HFF-Myc (cell line): ENCODE measurements at regions not wholly inside any gene's neighbourhood (a gene's known extent, or its start where the extent isn't known, plus 50 kb on each side); places are given as distances from the start of the nearest gene placed in this dataset.

Experiments used
- DNase-seq: peaks from one replicate; pipeline ENCODE4 v3.0.0-alpha.2; 2011; ENCODE audit warnings: low read depth; ENCODE audit errors: extremely low read depth
- H3K4me3 ChIP-seq: replicated peaks from 2 replicates; pipeline ENCODE4 v1.5.1; 2011; ENCODE audit warnings: low read depth, mild to moderate bottlenecking, control low read depth, low read length
- TF ChIP-seq, protein P1 (sequence below): IDR thresholded peaks from 2 replicates; pipeline ENCODE4 v1.5.1; 2012; ENCODE audit warnings: mild to moderate bottlenecking, low read depth, low read length, control low read depth; ENCODE audit errors: missing control alignments

DNA sequence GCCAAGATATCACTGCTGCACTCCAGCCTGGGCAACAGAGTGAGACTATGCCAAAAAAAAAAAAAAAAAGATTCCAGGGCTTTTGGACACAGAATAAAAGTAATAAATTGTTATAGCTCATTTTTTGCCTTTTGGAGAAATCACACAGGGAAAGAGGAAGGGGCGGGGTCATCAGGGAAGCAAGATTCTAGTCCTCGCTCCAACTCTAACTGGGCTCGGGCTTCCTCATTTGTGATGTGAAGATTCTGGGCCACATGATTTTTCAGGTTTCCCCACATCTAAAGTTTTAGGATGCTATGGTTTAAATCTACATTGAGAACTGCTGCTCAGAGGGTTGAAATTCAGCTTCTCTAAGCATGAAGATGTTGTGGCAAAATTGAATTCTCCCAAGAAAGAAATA, 179.3 kb upstream of the PLXNA2 start:
- TF ChIP-seq, protein P1, sequence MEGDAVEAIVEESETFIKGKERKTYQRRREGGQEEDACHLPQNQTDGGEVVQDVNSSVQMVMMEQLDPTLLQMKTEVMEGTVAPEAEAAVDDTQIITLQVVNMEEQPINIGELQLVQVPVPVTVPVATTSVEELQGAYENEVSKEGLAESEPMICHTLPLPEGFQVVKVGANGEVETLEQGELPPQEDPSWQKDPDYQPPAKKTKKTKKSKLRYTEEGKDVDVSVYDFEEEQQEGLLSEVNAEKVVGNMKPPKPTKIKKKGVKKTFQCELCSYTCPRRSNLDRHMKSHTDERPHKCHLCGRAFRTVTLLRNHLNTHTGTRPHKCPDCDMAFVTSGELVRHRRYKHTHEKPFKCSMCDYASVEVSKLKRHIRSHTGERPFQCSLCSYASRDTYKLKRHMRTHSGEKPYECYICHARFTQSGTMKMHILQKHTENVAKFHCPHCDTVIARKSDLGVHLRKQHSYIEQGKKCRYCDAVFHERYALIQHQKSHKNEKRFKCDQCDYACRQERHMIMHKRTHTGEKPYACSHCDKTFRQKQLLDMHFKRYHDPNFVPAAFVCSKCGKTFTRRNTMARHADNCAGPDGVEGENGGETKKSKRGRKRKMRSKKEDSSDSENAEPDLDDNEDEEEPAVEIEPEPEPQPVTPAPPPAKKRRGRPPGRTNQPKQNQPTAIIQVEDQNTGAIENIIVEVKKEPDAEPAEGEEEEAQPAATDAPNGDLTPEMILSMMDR, result no peak
- H3K4me3 ChIP-seq, result no peak overlapping the region
- DNase-seq, result no peak

DNA sequence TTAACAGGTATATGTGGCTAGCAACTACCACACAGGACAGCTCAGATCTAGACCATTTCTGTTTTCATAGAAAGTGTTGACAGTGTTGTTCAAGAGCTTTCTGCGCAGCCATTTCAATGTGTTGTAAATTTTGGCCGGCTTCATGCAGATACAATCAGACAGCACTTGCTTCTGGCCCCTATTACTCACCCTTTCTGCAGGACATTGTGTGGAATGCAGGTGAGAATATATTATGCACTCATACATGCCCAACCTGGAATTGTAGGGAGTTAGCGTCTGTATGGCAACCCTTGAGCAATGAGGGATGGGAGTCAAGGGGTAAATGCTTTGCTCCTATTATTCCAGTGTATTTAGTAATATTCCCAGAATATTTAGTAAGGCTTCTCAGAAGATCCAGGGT, 180.9 kb upstream of the PLXNA2 start:
- DNase-seq, result no peak
- no peak overlapping the region for H3K4me3 ChIP-seq
- TF ChIP-seq, protein P1, result no peak

DNA sequence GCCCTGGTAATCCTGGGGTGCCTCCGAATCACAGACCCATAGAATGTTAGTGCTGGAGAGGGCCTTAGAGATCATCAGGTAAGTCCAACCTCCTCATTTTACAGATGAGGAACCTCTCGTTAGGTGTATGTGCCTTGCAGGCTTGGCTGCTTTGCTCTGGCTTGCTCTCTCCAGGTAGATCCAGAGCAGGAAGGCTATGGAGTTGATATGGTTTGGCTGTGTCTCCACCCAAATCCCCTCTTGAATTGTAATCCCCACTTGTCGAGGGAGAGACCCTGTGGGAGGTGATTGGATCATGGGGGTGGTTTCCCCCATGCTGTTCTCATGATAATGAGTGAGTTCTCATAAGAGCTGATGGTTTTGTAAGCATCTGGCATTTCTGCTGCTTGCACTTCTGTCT, 186.0 kb upstream of the PLXNA2 start:
- TF ChIP-seq, protein P1, result no peak
- no peak overlapping the region for H3K4me3 ChIP-seq
- DNase-seq, result no peak

DNA sequence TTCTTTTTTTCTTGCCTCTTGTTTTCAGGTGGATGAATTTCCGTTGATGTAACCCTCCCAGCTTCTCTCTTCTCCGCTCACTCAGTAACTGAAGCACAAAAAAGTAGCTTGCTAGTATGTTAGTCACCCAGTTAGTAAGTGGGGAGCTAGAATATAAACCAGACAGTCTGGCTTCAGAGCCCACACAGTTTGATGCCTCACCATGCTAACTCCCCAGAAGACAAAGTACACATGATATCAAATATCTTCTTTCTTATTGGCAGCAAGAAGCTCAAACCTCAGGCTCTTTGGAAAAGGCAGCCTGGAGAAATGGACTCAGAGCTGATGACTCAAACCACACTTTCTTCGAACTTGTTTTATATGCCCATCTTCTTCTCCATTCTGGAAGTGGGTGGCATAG, 187.5 kb upstream of the PLXNA2 start:
- H3K4me3 ChIP-seq, result no peak overlapping the region
- DNase-seq, result peak; percentile 3
- TF ChIP-seq, protein P1, result no peak

DNA sequence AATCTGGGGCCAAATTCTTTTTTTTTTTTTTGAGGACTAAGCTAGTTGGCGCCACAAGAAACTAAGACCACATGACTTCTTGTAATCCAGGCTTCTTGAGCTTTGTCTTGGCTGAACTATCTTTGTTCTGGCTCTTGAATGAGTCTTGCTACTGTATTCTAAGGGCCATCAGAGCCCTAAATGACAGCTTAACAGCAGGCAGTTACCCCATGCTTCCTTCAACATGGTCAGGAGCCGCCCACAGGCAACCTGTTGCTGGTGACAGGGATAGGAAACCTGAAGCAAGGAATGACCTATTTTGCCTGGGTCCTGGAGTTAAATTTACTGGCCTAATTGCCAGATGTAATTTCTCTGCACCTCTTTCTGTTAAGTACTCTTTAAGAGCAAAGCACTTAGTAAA, 188.2 kb upstream of the PLXNA2 start:
- no peak overlapping the region for H3K4me3 ChIP-seq
- no peak for DNase-seq
- TF ChIP-seq, protein P1, result no peak

DNA sequence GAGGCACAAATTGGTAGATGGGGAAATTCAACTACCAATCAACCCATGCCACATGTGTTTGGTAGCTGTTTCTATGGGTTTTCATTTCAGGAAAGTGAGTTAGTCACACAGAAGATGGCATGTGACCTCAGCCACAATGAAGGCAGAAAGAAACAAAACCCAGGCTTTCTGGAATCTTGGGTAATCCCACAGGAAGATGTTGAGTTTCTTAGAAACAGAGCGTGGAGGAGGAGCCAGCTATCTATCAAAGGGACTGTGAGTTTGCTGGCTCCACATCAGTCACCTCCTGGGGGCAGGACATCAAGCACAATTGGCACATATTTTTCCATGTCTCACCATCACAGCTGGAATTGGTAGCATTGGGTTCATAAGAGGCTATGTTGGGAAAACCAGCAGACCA, 188.9 kb upstream of the PLXNA2 start:
- no peak overlapping the region for H3K4me3 ChIP-seq
- TF ChIP-seq, protein P1, result no peak
- DNase-seq, result no peak

DNA sequence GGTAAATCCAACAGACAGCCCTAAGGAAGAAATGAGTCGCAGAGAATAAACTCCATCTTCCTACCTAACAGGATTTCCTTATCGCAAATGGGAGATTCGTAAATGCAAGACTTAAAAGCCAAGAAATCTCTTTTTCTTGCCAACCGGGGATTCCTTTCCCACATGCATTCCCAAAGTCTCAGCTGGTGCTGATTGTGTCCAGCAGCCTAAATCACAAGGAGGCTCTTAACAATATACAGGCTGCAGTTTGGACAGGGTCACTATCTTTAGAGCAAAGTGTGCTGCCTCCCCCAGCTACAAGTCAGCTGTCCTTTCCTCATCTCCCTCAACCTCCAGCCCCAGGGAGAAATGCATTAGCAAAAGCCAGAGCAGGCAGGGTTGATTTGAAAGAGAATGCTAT, 189.8 kb upstream of the PLXNA2 start:
- DNase-seq, result no peak
- TF ChIP-seq, protein P1, result no peak
- H3K4me3 ChIP-seq, result no peak overlapping the region
